Fibroblast of skin of left biceps (primary cell): ENCODE measurements at regions not wholly inside any gene's neighbourhood (a gene's known extent, or its start where the extent isn't known, plus 50 kb on each side); places are given as distances from the start of the nearest gene placed in this dataset.
A peak's percentile ranks its signal among the peaks of the same experiment; 100 is the strongest.

ENCODE experiments used
- DNase-seq, 2 experiments: peaks; one replicate each; pipeline ENCODE4 v3.0.0-alpha.2; 2013; ENCODE audit warnings: low read depth in 2 of 2

DNA sequence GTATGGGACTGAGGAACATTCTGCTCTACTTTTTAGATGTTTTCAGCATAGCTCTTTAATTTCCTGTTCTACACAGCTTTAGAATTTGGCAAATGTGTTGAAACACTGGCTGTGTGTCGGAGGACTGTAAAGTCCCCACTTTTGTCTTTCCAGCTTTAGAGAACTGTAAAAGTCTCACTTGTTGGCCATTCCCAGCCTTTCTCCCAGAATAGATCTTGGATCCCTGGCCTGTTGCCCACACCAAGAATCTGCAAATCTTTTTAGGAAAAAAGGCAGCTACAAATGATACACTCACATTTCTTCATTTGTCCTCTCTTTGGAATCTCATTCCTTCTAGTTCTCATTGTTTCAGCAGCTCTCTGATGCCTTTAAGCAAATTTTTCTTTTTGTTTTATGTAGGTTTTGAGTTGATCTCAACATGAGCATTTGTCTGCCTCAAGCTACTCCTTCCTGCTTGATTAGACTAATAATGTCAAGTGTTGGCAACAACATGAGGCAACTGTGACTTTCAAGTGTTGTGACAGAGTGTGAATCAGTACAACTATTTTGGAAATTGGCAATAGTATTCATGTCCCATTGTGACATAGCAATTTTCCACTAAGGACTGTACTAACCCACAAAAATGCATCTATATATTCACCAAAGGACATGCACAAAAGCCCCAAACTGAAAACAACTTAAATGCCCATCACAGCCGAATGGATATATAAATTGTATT, 610.8 kb downstream of the EPHA4 start:
- no peak for DNase-seq

DNA sequence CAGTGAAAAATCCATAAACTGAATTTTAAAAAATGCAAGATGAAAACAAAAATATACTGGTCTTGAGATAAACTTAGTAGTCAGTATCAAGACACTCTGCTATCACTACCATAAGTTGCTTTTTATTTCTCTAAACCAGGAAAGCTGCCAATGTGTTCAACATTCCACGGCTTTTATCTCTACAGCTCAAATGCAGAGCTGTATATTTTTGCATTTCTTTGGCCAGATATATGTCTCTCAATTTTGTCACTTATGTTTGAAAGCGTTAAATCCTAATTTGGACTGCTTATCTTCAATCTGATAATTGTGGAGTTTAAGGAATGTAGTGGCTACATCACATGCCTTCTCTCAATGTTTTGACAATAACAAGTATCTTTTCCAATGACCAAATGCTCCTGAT, 609.5 kb downstream of the EPHA4 start:
- no peak for DNase-seq

DNA sequence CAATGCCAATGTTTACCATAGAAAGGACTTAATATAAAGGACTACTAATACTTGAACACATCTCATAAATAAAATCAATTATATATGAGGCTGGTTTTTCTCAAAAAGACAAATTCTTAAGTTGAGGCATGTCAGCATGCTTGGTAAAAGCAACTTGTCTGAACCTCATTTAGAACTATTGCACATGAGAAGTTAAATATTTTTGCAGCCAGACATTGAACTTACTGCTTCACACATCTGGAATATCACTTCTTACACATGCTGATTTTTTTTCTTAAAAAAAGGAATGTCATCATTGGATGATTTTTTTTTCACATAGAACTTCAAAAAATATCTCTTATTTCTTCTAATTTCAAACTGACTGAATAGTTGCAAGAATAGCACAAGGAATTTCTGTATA, 609.0 kb downstream of the EPHA4 start:
- no peak for DNase-seq

DNA sequence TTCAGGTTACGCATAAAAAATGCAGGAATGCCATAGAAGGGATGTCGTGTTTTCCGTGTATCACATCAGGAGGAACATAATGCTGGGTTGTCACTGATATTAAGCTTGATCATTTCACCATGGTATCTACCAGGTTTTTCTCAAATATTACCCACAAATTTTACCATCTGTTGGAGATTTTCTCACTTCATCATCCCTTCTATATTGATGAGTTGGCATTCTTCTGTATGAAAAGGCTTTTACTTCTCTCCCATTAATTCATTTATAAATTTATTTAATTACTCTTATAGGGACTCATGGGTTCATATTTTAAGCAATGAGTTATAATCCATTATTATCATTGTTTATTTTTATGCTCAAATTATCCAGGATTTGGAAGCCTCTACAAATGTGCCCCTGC, 608.2 kb downstream of the EPHA4 start:
- no peak for DNase-seq

DNA sequence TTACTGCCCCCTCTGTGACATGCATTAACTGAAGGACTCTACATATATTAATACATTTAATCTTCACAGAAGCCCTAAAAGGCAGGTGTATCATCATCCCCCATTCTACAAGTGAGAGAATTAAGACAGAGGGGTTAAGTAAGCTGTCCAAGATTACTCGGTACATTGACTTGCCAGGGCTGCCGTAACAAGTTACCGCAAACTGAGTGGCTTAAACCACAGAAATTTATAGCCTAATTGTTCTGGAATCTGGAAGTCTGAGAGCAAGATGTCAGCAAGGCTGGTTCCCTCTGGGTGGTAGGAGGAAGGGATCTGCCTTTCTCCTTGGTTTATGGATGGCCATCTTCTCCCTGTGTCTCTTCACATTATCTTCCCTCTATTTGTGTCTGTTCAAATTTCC, 605.5 kb downstream of the EPHA4 start:
- DNase-seq = peak; percentile 15 to 22

DNA sequence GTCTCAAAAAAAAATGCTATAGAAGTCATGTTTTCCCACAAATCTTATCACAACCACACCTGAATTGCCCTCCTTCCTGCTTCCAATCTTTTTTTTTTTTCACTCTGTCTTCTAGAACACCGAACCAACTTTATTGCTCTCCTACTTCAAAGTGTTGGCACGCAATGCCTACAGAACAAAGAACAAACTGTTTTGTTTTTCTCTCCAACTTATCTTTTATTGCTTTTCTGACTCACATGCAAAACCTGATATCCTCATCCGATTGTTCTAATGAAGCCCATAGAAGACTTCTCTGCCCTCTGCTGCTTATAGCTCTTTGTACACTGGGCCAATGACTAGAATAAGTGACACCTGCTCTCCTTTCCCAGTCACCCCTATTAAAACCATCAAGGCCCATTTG, 602.8 kb downstream of the EPHA4 start:
- DNase-seq = no peak

DNA sequence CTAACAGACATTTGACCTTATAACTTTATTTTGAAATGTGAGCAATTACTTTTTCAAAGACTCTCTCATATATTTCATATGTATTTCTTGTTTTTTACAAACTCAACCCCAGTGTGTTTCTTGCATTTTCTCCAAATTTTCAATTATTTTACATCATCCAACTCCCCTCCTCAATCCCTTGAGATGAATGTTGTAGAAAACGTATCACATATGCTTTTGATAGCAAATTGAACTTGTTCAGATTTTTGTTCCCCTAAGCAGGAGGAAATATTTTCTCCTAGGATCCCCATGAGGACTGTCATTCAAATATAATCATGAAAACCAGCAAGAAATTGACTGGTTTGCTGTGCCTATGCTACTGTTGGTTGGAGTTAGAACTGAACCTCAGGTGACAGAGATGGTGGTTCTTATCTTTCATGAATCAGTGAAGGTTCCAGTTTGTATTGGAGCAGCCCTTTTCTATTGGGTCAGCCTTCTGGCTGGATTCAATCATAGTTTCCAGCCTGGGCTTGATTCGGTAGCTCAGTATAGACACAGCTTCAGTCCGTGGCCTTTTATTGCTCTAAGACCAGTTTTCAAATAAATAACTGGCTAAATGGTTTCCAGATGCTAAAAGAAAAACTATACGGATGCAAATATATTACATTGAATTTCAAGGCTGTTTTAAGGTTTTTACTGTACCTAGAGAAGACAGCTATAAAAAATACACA, 591.0 kb downstream of the EPHA4 start:
- DNase-seq = no peak

DNA sequence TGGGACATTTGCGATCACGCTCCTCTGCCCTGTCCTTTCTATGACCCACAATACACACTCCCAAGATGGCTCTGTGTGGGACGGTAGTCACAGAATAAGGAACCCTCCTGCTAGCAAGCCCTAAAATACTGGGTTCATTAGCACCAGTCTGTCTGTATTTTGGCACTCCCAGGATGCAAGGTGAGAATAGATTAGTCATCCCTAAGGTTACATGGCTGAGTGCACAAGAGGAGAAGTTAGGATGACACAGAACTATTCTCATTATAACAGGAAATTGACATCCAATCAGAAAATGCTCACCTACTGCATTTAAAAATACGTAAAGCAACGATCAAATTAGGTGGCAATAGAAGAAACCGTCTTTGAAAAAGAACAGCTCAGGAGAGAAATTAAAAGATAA, 590.2 kb downstream of the EPHA4 start:
- no peak for DNase-seq

DNA sequence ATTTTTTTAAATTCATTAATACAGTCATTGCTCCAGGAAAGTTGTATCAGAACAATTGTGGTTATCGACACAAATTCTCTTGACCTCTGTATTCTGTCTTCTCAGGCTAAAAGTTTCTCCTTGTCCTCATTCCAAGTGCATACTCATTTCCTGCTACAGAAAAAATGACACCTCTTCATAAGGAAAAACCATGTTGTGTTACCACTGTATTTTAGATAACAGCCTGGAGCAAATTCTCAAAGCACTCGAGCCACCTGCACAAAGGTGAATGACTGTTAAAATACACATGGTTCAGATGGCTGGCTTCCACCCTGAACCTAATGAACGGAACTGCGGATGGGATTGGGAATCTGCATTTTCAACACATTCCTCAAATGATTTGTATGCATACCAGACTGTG, 586.5 kb downstream of the EPHA4 start:
- DNase-seq = no peak

DNA sequence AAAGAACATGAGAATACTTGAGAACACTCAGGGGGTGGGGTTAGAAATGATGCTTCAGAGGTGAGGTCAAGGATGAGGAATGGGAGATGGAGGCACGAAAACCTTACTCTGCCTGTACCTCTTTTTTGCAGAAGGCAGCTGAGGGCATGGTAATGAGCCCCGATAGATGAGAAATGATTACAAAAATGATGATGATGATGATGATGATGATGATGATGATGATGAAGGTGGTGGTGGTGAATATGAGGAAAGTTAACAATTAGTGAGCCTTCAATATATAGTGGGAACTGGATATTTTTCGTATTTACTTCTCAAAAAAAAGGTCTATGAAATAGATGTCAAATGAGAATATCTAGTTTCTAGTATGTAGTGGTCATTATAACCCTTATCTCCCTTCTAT, 584.3 kb downstream of the EPHA4 start:
- no peak for DNase-seq

DNA sequence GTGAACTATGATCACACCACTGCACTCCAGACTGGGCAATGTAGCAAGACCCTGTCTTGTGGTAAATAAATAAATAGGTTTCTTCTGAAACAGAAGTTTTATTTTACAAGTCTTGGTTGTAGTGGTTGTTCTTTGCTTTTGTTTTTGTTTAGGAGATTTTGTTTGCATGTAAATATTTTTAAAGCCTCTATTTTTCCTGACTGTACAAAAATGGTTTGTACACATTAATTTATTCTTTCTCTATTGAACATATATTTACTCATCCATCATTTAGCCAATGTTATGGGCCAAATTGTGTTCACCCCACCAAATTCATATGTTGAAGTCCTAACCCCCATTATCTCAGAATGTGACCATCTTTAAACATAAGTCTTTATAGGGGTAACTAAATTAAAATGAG, 580.1 kb downstream of the EPHA4 start:
- DNase-seq = no peak

DNA sequence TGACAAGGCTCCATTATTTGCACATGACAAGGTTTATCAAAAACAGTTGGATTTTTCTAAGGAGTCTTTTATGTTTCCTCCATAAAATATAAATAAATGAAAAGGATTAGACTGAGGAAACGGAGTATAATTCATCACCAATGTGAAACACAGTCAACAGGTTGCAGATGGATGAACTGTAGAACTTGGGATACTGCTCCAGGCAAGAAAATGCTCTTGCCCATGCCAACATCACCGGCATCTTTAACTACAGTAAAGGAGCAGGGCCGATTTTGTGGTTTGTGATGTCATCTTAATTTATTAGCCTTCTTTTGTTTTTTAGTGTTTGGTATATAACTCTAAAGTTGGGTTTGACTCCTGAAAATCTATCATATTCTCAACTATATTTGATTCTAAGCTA, 577.3 kb downstream of the EPHA4 start:
- no peak for DNase-seq

DNA sequence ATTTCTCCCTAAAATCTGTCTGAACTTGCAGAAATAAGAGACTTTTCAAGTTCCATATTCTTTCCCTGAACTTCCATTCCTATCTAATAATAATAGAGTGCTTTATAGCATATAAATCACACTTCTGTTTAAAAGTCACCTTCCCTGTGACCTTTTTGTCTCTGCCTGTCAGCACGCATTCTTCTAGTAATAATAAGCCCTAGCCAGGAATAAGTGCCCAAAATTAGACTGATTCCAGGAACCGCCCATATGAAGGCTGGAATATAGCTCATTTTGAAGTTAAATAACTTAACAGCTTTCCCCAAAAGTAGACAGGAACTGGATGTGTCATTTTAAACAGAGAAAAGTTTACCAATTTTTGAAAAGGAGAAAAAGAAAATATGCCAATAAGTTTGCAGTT, 576.5 kb downstream of the EPHA4 start:
- DNase-seq = no peak

DNA sequence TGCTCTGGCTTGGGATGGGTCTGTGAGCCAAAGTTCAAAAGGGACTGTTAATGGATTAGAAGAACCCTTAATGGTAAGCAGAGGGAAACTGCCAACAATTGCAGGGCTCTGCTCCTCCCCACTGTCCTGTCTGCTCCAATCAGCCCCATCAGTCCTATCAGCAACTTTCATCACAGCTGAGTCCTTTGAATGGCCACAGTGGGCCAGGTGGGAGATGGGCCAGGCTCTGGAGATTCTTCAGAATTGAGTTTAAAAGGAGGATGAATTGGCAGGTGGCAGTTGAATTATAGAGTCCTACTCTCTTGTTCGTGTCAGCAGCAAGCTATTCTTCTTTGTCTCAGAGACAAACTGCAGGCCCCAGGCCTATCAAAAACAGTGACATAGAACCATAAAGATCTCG, 573.9 kb downstream of the EPHA4 start:
- DNase-seq = no peak

DNA sequence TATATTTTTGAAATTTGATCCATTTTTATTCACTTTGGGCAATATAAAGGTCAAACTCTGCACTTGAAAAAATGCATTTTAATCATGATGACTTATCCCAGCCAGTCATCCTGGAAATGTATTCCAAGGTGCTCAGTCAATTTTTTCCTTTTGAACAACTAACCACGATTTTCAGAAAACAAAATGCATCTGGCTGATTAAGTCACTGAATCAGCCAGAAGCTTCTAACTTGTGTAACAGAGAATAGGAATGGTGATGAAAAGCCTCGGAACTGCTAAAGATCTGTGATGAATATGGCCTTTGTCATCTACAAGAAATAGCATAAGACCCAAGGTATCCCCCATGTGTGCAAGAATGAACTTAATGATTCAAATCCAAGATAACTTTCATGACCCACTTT, 572.7 kb downstream of the EPHA4 start:
- DNase-seq = peak; percentile 1 to 4

DNA sequence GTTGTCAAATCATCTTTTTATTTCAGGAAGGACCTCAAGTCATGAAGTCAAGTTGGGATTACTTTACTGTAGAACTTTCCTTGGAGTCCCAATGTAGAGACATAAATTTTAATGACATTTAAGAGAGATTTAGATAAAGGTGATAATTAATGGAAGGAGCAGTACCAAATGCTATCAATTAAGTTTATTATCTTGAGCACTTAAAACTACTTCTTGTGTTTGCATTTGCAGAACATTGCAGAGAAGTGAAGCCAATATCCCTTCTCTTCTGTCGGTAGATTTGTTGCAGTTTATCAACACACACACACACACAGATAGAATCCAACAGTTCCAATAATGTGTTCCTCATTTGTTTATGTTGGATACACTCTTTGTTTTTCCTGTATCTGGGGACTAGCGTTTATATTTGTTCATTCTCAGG, 570.7 kb downstream of the EPHA4 start:
- DNase-seq = no peak

DNA sequence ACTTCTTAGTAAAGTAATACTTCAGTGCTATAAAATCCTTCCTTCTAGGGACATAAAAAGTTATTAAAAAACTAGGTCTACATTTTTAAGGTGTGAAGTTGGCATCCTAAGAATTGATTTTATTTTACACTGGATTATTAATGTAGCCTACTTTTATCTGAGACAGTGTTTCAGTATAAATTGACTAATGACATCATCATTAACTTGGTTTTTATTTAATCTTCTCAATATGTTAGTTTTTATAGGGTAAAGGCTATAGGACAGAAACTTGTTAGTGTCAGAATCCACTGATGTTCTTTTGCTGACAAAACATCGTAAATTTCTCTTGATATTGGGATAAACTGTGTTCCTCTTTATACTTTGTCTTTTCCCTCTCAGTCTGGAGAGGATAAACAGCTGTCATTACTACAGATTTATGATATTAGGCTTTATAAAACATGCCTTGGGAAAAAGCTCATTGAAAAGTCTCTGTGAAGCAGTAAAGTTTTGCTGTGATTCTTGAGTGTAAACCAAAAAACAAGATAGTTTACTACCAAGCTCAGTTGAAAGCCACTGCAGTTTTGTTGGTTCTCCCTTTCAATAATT, 569.9 kb downstream of the EPHA4 start:
- DNase-seq = no peak

DNA sequence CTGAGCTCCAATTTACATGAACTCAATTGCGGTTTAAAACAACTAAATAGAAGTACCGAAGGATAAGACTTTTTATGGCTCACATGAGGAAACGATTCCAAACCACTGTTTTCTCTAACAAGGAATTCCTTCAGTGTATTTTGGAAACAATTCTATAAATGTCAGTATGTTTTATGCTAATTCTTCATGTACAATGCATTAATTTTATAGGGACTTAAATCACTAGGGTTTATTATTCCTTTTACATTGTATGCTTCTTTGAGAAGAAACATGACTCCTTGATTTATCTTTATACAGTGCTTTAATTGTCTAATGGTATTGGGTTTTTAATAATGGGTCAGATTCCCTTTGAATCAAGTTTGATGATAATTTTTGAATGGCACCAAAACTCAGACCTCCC, 566.8 kb downstream of the EPHA4 start:
- DNase-seq = no peak

DNA sequence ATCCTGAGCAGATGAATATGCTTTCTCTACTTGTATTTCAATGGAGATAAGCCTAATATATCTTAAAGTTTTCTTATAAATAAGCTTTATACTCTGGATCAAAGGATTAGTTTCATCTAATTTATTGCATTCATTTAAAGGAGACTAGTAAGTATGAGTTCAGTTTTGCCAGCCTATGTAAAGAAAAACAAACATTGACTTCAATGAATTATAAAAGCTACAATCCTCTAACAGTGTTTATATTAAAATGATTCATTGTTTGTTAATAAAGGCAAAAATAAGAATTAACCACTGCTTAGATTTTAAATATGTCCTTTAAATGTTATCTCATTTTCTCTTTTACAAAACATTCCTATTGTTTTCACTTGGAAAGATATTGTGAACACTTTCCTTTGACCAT, 566.0 kb downstream of the EPHA4 start:
- DNase-seq = no peak

DNA sequence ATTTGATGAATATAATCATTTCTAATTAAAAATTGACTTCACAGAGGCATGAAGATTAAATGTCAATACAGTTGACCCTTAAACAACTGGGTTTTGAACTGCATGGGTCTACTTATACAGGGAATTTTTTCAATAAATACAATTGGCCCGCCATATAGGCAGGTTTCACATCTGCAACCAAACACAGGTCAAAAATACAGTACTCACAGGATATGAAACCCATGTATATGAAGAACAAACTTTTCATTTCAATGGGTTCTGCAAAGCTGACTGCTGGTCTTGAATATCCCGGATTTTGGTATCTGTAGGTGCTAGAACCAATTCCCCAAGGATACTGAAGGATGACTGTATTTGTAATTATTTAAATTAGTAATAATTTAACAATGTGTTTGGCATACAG, 555.6 kb downstream of the EPHA4 start:
- DNase-seq = no peak

DNA sequence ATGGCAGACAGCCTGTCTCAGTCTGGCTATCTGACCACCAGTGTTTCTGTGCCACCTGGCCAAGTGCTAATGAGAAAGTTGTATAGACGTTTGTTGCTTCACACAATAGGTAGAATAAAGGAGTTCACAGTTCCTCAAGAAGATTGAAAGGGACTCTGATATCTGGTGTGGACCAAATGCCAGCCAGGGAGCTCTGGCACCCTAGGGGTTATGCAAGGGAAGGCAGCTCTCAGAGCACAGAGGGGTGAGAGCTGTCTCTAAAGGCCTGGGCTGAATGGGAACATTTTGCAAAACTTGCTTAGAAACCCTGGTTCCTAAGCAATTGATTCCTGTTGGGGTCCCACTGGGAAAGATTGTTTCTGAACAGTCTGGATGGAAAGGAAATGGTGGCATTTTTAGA, 553.8 kb downstream of the EPHA4 start:
- DNase-seq = no peak

DNA sequence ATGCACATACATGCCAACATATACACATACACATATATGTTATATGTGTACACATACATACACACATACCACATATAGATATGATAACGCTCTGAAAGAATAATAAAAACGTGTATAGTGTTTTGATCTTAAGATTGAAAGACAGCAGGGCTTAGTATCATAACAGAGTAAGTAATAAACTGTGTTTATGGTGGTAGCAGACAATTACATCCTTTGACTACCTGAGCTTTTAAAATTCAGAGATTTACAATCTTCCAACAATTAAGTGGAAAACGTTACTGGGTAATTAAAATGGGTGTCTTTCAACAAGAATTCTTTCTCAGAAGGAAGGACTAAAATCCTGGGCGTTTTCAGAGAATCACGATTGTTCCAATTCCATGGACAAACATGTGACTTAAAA, 552.4 kb downstream of the EPHA4 start:
- DNase-seq = no peak

DNA sequence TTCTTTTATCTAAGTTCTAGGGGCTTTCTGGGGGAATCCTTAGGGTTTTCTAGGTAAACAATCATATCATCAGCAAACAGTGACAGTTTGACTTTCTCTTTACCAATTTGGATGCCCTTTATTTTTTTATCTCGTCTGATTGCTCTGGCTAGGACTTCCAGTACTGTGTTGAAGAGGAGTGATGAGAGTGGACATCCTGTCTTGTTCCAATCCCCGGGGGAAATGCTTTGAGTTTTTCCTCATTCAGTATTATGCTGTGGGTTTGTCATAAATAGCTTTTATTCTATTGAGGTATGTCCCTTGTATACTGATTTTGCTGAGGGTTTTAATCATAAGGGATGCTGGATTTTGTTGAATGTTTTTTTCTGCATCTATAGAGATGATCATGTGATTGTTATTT, 549.5 kb downstream of the EPHA4 start:
- DNase-seq = no peak
